Omental fat pad (tissue), 3 donors: ENCODE measurements at regions not wholly inside any gene's neighbourhood (a gene's known extent, or its start where the extent isn't known, plus 50 kb on each side); places are given as distances from the start of the nearest gene placed in this dataset.

Experiments used
- ATAC-seq: fragments of 150-250 bp; one replicate; pipeline ENCODE4 v1.9.1; 2016; ENCODE audit warnings: mild to moderate bottlenecking, moderate library complexity; ENCODE audit not compliant: low FRiP score
- DNase-seq: peaks from one replicate; pipeline ENCODE4 v3.0.0-alpha.2; 2019; ENCODE audit warnings: low spot score
- CTCF ChIP-seq, 3 donors: fragments of 450-650 bp; IDR thresholded peaks; one replicate each; pipeline ENCODE4 v1.5.1; 2016 to 2017; ENCODE audit warnings: antibody characterized with exemption in 3 of 3, mild to moderate bottlenecking in 3 of 3, moderate library complexity in 2 of 3

GRCh38 chr1:164930833-164931232 lies 371.8 kb downstream of the PBX1 start:
- no peak for TF ChIP-seq CTCF (IDR thresholded peaks at IDR 0.05)
- ATAC-seq (no peak), DNase-seq (no peak)

GRCh38 chr1:164930241-164930640 lies 371.3 kb downstream of the PBX1 start:
- TF ChIP-seq CTCF (IDR thresholded peaks at IDR 0.05): no peak

GRCh38 chr1:164928232-164928812 lies 369.3 kb downstream of the PBX1 start:
- TF ChIP-seq CTCF (IDR thresholded peaks at IDR 0.05): no peak
- no peak for DNase-seq
- ATAC-seq: no peak

More at GRCh38 chr1:164930241-164930640, 371.3 kb downstream of the PBX1 start:
- DNase-seq: no peak
- ATAC-seq: no peak

- no peak for DNase-seq
- TF ChIP-seq CTCF (IDR thresholded peaks at IDR 0.05): no peak
- no peak for ATAC-seq
These were observed 367.1 kb downstream of the PBX1 start for GRCh38 chr1:164926107-164926506.

- DNase-seq (no peak), ATAC-seq (no peak)
- no peak for TF ChIP-seq CTCF (IDR thresholded peaks at IDR 0.05)
These were observed 363.6 kb downstream of the PBX1 start for GRCh38 chr1:164922585-164922984.

GRCh38 chr1:164921493-164921892 lies 362.5 kb downstream of the PBX1 start:
- no peak for DNase-seq
- no peak for ATAC-seq
- no peak for TF ChIP-seq CTCF (IDR thresholded peaks at IDR 0.05)

GRCh38 chr1:164918140-164918539 lies 359.2 kb downstream of the PBX1 start:
- TF ChIP-seq CTCF (IDR thresholded peaks at IDR 0.05): no peak
- no peak for DNase-seq
- ATAC-seq: no peak
